ENCODE measurements at regions not wholly inside any gene's neighbourhood (a gene's known extent, or its start where the extent isn't known, plus 50 kb on each side); places are given as distances from the start of the nearest gene placed in this dataset.
"Not testable (repeated sequence)": the region's sequence is repeated elsewhere in the genome, so short reads cannot be mapped to it uniquely, and the experiment has no call there.

GRCh38 chr12:94916663-94917062 lies 86.8 kb downstream of the NDUFA12 start:
- no peak for DNase-seq

GRCh38 chr12:94909663-94910062 lies 93.8 kb downstream of the NDUFA12 start:
- DNase-seq, result no peak

- not testable (repeated sequence) for DNase-seq
Observed at GRCh38 chr12:94905749-94906148, 97.7 kb downstream of the NDUFA12 start.

- DNase-seq, result no peak
Observed at GRCh38 chr12:94900496-94900895, 103.0 kb downstream of the NDUFA12 start.

GRCh38 chr12:94898388-94898787 lies 105.1 kb downstream of the NDUFA12 start:
- DNase-seq, result no peak

GRCh38 chr12:94892544-94893267 lies 110.8 kb downstream of the NDUFA12 start:
- no peak for DNase-seq

- DNase-seq, result no peak
Observed at GRCh38 chr12:94889445-94890210, 113.9 kb downstream of the NDUFA12 start.

- no peak for DNase-seq
Observed at GRCh38 chr12:94879542-94879941, 124.0 kb downstream of the NDUFA12 start.

- DNase-seq, result peak; percentile 41
Observed at GRCh38 chr12:94875525-94875924, 128.0 kb downstream of the NDUFA12 start.

- no peak for DNase-seq
Observed at GRCh38 chr12:94874518-94875302, 128.8 kb downstream of the NDUFA12 start.

- no peak for DNase-seq
Observed at GRCh38 chr12:94873734-94874517, 129.6 kb downstream of the NDUFA12 start.

- no peak for DNase-seq
Observed at GRCh38 chr12:94872971-94873733, 130.3 kb downstream of the NDUFA12 start.

GRCh38 chr12:94872671-94872970 lies 130.9 kb downstream of the NDUFA12 start:
- no peak for DNase-seq

- no peak for DNase-seq
Observed at GRCh38 chr12:94872007-94872653, 131.4 kb downstream of the NDUFA12 start.

- no peak for DNase-seq
Observed at GRCh38 chr12:94870511-94870910, 133.0 kb downstream of the NDUFA12 start.

- no peak for DNase-seq
Observed at GRCh38 chr12:94868161-94868560, 135.3 kb downstream of the NDUFA12 start.

- DNase-seq, result no peak
Observed at GRCh38 chr12:94867066-94867855, 136.2 kb downstream of the NDUFA12 start.

- DNase-seq, result no peak
Observed at GRCh38 chr12:94864987-94865386, 138.5 kb downstream of the NDUFA12 start.

GRCh38 chr12:94863321-94864035 lies 140.0 kb downstream of the NDUFA12 start:
- no peak for DNase-seq

GRCh38 chr12:94862421-94862820 lies 141.1 kb downstream of the NDUFA12 start:
- no peak for DNase-seq

Measured in NCI-H774 (cell line).